ENCODE measurements at regions not wholly inside any gene's neighbourhood (a gene's known extent, or its start where the extent isn't known, plus 50 kb on each side); places are given as distances from the start of the nearest gene placed in this dataset.

DNA sequence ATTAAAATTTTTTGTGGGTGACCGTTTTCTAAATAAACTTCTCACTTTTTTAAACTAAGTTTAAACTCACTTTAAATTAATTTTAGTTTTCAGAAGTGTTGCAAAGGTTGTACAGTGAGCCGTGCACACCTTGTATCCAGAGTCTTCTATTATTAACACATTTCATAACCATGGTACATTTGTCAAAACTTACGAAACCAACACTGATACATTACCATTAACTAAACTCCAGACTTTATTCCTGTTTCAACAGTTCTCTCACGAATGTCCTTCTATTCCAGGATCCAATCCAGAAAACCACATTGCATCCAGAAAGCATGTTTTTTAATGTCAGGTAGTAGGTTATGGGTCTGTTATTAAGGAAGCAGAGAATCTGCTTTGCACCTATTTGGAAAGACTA lies 319.9 kb downstream of the CBLN4 start (continued):
- TF ChIP-seq, protein P1, sequence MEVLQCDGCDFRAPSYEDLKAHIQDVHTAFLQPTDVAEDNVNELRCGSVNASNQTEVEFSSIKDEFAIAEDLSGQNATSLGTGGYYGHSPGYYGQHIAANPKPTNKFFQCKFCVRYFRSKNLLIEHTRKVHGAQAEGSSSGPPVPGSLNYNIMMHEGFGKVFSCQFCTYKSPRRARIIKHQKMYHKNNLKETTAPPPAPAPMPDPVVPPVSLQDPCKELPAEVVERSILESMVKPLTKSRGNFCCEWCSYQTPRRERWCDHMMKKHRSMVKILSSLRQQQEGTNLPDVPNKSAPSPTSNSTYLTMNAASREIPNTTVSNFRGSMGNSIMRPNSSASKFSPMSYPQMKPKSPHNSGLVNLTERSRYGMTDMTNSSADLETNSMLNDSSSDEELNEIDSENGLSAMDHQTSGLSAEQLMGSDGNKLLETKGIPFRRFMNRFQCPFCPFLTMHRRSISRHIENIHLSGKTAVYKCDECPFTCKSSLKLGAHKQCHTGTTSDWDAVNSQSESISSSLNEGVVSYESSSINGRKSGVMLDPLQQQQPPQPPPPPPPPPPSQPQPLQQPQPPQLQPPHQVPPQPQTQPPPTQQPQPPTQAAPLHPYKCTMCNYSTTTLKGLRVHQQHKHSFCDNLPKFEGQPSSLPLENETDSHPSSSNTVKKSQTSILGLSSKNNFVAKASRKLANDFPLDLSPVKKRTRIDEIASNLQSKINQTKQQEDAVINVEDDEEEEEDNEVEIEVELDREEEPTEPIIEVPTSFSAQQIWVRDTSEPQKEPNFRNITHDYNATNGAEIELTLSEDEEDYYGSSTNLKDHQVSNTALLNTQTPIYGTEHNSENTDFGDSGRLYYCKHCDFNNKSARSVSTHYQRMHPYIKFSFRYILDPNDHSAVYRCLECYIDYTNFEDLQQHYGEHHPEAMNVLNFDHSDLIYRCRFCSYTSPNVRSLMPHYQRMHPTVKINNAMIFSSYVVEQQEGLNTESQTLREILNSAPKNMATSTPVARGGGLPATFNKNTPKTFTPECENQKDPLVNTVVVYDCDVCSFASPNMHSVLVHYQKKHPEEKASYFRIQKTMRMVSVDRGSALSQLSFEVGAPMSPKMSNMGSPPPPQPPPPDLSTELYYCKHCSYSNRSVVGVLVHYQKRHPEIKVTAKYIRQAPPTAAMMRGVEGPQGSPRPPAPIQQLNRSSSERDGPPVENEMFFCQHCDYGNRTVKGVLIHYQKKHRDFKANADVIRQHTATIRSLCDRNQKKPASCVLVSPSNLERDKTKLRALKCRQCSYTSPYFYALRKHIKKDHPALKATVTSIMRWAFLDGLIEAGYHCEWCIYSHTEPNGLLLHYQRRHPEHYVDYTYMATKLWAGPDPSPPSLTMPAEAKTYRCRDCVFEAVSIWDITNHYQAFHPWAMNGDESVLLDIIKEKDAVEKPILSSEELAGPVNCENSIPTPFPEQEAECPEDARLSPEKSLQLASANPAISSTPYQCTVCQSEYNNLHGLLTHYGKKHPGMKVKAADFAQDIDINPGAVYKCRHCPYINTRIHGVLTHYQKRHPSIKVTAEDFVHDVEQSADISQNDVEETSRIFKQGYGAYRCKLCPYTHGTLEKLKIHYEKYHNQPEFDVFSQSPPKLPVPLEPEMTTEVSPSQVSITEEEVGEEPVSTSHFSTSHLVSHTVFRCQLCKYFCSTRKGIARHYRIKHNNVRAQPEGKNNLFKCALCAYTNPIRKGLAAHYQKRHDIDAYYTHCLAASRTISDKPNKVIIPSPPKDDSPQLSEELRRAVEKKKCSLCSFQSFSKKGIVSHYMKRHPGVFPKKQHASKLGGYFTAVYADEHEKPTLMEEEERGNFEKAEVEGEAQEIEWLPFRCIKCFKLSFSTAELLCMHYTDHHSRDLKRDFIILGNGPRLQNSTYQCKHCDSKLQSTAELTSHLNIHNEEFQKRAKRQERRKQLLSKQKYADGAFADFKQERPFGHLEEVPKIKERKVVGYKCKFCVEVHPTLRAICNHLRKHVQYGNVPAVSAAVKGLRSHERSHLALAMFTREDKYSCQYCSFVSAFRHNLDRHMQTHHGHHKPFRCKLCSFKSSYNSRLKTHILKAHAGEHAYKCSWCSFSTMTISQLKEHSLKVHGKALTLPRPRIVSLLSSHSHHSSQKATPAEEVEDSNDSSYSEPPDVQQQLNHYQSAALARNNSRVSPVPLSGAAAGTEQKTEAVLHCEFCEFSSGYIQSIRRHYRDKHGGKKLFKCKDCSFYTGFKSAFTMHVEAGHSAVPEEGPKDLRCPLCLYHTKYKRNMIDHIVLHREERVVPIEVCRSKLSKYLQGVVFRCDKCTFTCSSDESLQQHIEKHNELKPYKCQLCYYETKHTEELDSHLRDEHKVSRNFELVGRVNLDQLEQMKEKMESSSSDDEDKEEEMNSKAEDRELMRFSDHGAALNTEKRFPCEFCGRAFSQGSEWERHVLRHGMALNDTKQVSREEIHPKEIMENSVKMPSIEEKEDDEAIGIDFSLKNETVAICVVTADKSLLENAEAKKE (CRISPR knock-in tag; IDR thresholded peaks at IDR 0.05) = no peak
- TF ChIP-seq, protein P2, sequence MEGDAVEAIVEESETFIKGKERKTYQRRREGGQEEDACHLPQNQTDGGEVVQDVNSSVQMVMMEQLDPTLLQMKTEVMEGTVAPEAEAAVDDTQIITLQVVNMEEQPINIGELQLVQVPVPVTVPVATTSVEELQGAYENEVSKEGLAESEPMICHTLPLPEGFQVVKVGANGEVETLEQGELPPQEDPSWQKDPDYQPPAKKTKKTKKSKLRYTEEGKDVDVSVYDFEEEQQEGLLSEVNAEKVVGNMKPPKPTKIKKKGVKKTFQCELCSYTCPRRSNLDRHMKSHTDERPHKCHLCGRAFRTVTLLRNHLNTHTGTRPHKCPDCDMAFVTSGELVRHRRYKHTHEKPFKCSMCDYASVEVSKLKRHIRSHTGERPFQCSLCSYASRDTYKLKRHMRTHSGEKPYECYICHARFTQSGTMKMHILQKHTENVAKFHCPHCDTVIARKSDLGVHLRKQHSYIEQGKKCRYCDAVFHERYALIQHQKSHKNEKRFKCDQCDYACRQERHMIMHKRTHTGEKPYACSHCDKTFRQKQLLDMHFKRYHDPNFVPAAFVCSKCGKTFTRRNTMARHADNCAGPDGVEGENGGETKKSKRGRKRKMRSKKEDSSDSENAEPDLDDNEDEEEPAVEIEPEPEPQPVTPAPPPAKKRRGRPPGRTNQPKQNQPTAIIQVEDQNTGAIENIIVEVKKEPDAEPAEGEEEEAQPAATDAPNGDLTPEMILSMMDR (conservative IDR thresholded peaks at IDR 0.05; ENCODE audit: low read depth in 2 of 2) = no peak

DNA sequence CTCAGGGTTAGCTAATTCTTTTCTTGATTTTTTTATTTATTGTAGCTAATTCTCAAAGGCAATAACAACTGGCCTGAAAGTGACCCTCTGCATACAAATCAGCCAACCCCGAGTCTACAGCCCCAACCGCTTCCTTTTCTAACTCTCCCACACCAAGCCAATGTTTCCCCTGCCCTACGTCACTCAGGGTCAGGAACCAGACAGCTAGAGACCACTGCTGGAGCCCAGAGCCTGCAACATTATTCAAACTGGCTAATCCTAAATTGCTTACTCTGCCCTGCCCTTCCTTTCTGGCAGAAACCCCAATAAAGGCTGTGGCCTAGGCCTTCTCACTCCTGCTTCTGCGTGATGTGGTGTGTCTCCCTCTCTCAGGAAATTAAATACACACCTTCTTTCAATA lies 320.7 kb downstream of the CBLN4 start:
- Histone ChIP-seq H3K27ac (ENCODE audit: low read depth) (no peak overlapping the region), H4K20me1 (replicated peaks; ENCODE audit: insufficient read depth) (no peaks in the 10 kb centered on the region), H3K4me1 (ENCODE audit: insufficient read depth) (no peaks in the 10 kb centered on the region), H3K79me2 (replicated peaks; ENCODE audit: insufficient read depth) (no peaks in the 10 kb centered on the region), H3K27me3 (ENCODE audit: insufficient read depth) (no peaks in the 10 kb centered on the region), H3K9me2 (ENCODE audit: insufficient read depth) (no peaks in the 10 kb centered on the region), H3K4me2 (no peak overlapping the region), H3K36me3 (ENCODE audit: insufficient read depth) (0 out of 2 replicates have a peak, but pooled peaks cover 12% of the 10 kb centered on the region), H3F3A (replicated peaks; ENCODE audit: low read depth) (no peaks in the 10 kb centered on the region), H2AFZ (no peak overlapping the region), H3K4me3 (no peak overlapping the region)
- ATAC-seq = no peak
- Mint-ChIP-seq H3K27ac (no peak overlapping the region), H3K9me3 (peaks cover 98% of the 10 kb centered on the region), H3K36me3 (ENCODE audit: low read depth) (peaks cover 28% of the 10 kb centered on the region), H3K27me3 (ENCODE audit: insufficient read depth, low read depth, poor library complexity) (peaks cover 2% of the 10 kb centered on the region), H3K4me3 (no peak overlapping the region), H3K4me1 (no peaks in the 10 kb centered on the region)
- DNase-seq (ENCODE audit: low spot score) = no peak
- TF ChIP-seq JUNB (IDR thresholded peaks at IDR 0.05; ENCODE audit: unreplicated experiment) (no peak), CREB1 (CRISPR knock-in tag; IDR thresholded peaks at IDR 0.05; ENCODE audit: low read depth) (no peak), ZNF114 (CRISPR knock-in tag; IDR thresholded peaks at IDR 0.05) (no peak)
- TF ChIP-seq, protein P3, sequence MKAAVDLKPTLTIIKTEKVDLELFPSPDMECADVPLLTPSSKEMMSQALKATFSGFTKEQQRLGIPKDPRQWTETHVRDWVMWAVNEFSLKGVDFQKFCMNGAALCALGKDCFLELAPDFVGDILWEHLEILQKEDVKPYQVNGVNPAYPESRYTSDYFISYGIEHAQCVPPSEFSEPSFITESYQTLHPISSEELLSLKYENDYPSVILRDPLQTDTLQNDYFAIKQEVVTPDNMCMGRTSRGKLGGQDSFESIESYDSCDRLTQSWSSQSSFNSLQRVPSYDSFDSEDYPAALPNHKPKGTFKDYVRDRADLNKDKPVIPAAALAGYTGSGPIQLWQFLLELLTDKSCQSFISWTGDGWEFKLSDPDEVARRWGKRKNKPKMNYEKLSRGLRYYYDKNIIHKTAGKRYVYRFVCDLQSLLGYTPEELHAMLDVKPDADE (IDR thresholded peaks at IDR 0.05) = no peak
- TF ChIP-seq, protein P1 (CRISPR knock-in tag; IDR thresholded peaks at IDR 0.05) = no peak

All from GM23338 (cell line).